HCT116 (cell line): ENCODE measurements at regions not wholly inside any gene's neighbourhood (a gene's known extent, or its start where the extent isn't known, plus 50 kb on each side); places are given as distances from the start of the nearest gene placed in this dataset.

Experiments used
- ATAC-seq: fragments of 200-7000 bp; cut with Tn5 transposase; 2 replicates; pipeline ENCODE4 v1.9.1; 2020; ENCODE audit warnings: mild to moderate bottlenecking, moderate library complexity
- BruUV-seq: library from RNA; stranded (reverse); fragments of 400-500 nt; replicated peaks from 2 replicates; lab custom pipeline; 2021; lab: Mats Ljungman, UMichigan
- CTCF ChIA-PET: fragments of 300-600 bp; sonication (Branson Sonifier 250); formaldehyde crosslinking; loops from one replicate; lab custom pipeline; 2021; ENCODE audit warnings: antibody characterized with exemption; lab: Charles Lee
- POLR2A ChIA-PET: fragments of 300-600, 350-600 bp; sonication (Branson Sonifier 250); formaldehyde crosslinking; loops from one replicate; lab custom pipeline; 2021; ENCODE audit warnings: antibody characterized with exemption; lab: Charles Lee
- RAD21 ChIA-PET, 2 experiments: fragments of 300-600 bp; sonication (Branson Sonifier 250); formaldehyde crosslinking; loops; one replicate each; lab custom pipeline; 2023; ENCODE audit warnings: low total read pairs in 2 of 2; ENCODE audit not compliant: uncharacterized antibody in 2 of 2, unreplicated experiment in 2 of 2, low non-redundant PET in 1 of 2; lab: Charles Lee
- DNase-seq: peaks from one replicate; pipeline ENCODE4 v3.0.0-alpha.2; 2010; ENCODE audit warnings: low read depth, low spot score
- H2AFZ ChIP-seq: fragments of 200-600 bp; shearing (Covaris generic), sonication (generic); 2 replicates; pipeline ENCODE4 v1.6.1; 2017; ENCODE audit warnings: low read depth, mixed run types, mixed read lengths, antibody characterized with exemption, low read length; ENCODE audit not compliant: poor library complexity, severe bottlenecking
- H3K27ac ChIP-seq: 2 replicates; pipeline ENCODE4 v1.5.1; 2012; ENCODE audit warnings: low read depth, low read length
- H3K27me3 ChIP-seq: fragments of 200-600 bp; sonication (generic); 2 replicates; pipeline ENCODE4 v1.6.1; 2016; ENCODE audit warnings: mixed run types, low read length, mixed read lengths; ENCODE audit not compliant: insufficient read depth
- H3K36me3 ChIP-seq, 2 experiments: fragments of 200-500 bp in 1 of 2; fragments of 200-600 bp in 1 of 2; sonication (Bioruptor generic) in 1 of 2; sonication (generic) in 1 of 2; 2 replicates each; pipeline versions ENCODE4 v1.5.1 to v1.6.1; 2014 to 2016; ENCODE audit warnings: low read length in 2 of 2, inconsistent platforms in 1 of 2, mixed read lengths in 1 of 2, mixed run types in 1 of 2; ENCODE audit not compliant: insufficient read depth in 2 of 2, control insufficient read depth in 1 of 2
- H3K4me1 ChIP-seq, 2 experiments: fragments of 200-600 bp in 1 of 2; sonication (generic) in 1 of 2; 2 replicates each; pipeline versions ENCODE4 v1.5.1 to v1.6.1; 2012 to 2017; ENCODE audit warnings: low read length in 2 of 2, inconsistent platforms in 1 of 2, mild to moderate bottlenecking in 1 of 2, mixed read lengths in 1 of 2, mixed run types in 1 of 2, moderate library complexity in 1 of 2; ENCODE audit not compliant: insufficient read depth in 2 of 2, control insufficient read depth in 1 of 2
- H3K4me2 ChIP-seq: fragments of 200-600 bp; sonication (generic); 2 replicates; pipeline ENCODE4 v1.6.1; 2017; ENCODE audit warnings: mixed run types, low read length, mixed read lengths
- H3K4me3 ChIP-seq, 2 experiments: fragments of 200-600 bp in 1 of 2; sonication (generic) in 1 of 2; replicated peaks in 1 of 2; 2 replicates each; pipeline ENCODE4 v1.5.1; 2011 to 2016; ENCODE audit warnings: low read length in 2 of 2, control low read depth in 1 of 2, low read depth in 1 of 2, mild to moderate bottlenecking in 1 of 2, mixed read lengths in 1 of 2, mixed run types in 1 of 2
- H3K79me2 ChIP-seq: fragments of 200-600 bp; sonication (generic); 2 replicates; pipeline ENCODE4 v1.6.1; 2017; ENCODE audit warnings: mild to moderate bottlenecking, mixed run types, low read length, moderate library complexity, mixed read lengths; ENCODE audit not compliant: insufficient read depth
- H3K9ac ChIP-seq: fragments of 200-600 bp; sonication (generic); 2 replicates; pipeline ENCODE4 v1.6.1; 2016; ENCODE audit warnings: low read length, mixed read lengths
- H3K9me2 ChIP-seq: fragments of 200-600 bp; sonication (generic), shearing (Covaris generic); 2 replicates; pipeline ENCODE4 v1.6.1; 2017; ENCODE audit warnings: mixed run types, mild to moderate bottlenecking, moderate library complexity; ENCODE audit not compliant: insufficient read depth
- H3K9me3 ChIP-seq, 2 experiments: fragments of 200-500 bp in 1 of 2; fragments of 200-600 bp in 1 of 2; sonication (Bioruptor generic) in 1 of 2; sonication (generic) in 1 of 2; 2 replicates each; pipeline ENCODE4 v1.6.1; 2014 to 2017; ENCODE audit warnings: low read length in 2 of 2, mixed read lengths in 2 of 2, inconsistent platforms in 1 of 2, low read depth in 1 of 2, mild to moderate bottlenecking in 1 of 2, mixed run types in 1 of 2, moderate library complexity in 1 of 2; ENCODE audit not compliant: control insufficient read depth in 1 of 2, insufficient read depth in 1 of 2
- H4K20me1 ChIP-seq: fragments of 200-600 bp; sonication (generic), shearing (Covaris generic); 2 replicates; pipeline ENCODE4 v1.6.1; 2017; ENCODE audit warnings: mixed run types, mild to moderate bottlenecking, moderate library complexity; ENCODE audit not compliant: insufficient read depth
- ATF3 ChIP-seq: IDR thresholded peaks from 2 replicates; pipeline ENCODE4 v1.6.1; 2012
- CBX3 ChIP-seq: IDR thresholded peaks from 2 replicates; pipeline ENCODE4 v1.6.1; 2012; ENCODE audit warnings: low read depth
- EGR1 ChIP-seq: IDR thresholded peaks from 2 replicates; pipeline ENCODE4 v1.6.1; 2012; ENCODE audit warnings: low read depth
- ELF1 ChIP-seq: IDR thresholded peaks from 2 replicates; pipeline ENCODE4 v1.6.1; 2012; ENCODE audit warnings: low read depth, borderline replicate concordance
- EZH2 ChIP-seq: fragments of 200-600 bp; sonication (generic); IDR thresholded peaks from 2 replicates; pipeline ENCODE4 v1.6.1; 2017; ENCODE audit warnings: antibody characterized with exemption, mixed run types
- FOSL1 ChIP-seq: IDR thresholded peaks from 2 replicates; pipeline ENCODE4 v1.6.1; 2012; ENCODE audit warnings: low read depth
- JUND ChIP-seq: IDR thresholded peaks from 2 replicates; pipeline ENCODE4 v1.6.1; 2012
- MAX ChIP-seq: IDR thresholded peaks from 2 replicates; pipeline ENCODE4 v1.6.1; 2012
- POLR2A ChIP-seq: IDR thresholded peaks from 2 replicates; pipeline ENCODE4 v1.7.0; 2011; ENCODE audit warnings: borderline replicate concordance; ENCODE audit not compliant: insufficient read depth, insufficient read length; ENCODE audit errors: extremely low read depth
- POLR2AphosphoS5 ChIP-seq: IDR thresholded peaks from 2 replicates; pipeline ENCODE4 v1.6.1; 2011; ENCODE audit warnings: mild to moderate bottlenecking, low read depth, low read length, moderate library complexity
- REST ChIP-seq: IDR thresholded peaks from 2 replicates; pipeline ENCODE4 v1.6.1; 2012; ENCODE audit warnings: low read depth
- SIN3A ChIP-seq: IDR thresholded peaks from 2 replicates; pipeline ENCODE4 v1.6.1; 2012; ENCODE audit warnings: low read depth
- SP1 ChIP-seq: IDR thresholded peaks from 2 replicates; pipeline ENCODE4 v1.6.1; 2012; ENCODE audit warnings: low read depth
- SRF ChIP-seq: IDR thresholded peaks from 2 replicates; pipeline ENCODE4 v1.6.1; 2012; ENCODE audit warnings: low read depth
- ZFX ChIP-seq: fragments of 450-650 bp; IDR thresholded peaks from 2 replicates; pipeline ENCODE4 v1.6.1; 2017
- intact Hi-C: fragments of 100-400 bp; cut with micrococcal nuclease; formaldehyde crosslinking; loops from 2 replicates; pipeline ENCODE4 v1.10.0; 2022
- TF ChIP-seq, protein P1 (sequence below): IDR thresholded peaks from 2 replicates; pipeline ENCODE4 v1.6.1; 2011; ENCODE audit warnings: mild to moderate bottlenecking, low read length, moderate library complexity; ENCODE audit not compliant: insufficient replicate concordance; ENCODE audit errors: extremely low read depth

DNA sequence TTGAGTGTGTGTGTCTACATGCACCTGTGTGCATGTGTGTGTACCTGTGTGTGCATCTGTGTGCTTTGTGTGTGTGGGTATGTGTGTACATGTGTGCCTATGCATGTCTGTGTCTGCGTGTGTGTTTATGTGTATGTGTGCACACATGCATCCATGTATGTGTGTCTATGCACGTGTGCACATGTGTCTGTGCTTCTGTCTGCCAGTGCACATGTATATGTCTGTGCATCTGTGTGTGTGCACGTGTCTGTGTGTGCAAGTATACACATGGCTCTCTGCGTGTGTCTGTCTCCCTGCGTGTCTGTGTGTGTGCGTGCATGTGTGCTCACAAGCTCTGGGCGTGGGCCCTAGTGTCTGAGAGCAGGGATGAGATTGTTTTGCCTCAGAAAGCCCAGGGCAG lies 85.3 kb upstream of the SEC14L1 start:
- CTCF ChIA-PET: interaction anchor here (1.2 to 2.4 kb wide), 5 partner anchors 9 to 188 kb away, joined by 6 to 51 read pairs (median 20); partner anchors contain the start of gene MGAT5B
- intact Hi-C loops: no loop called here

More for the DNA sequence above, 85.3 kb upstream of the SEC14L1 start:
- Histone ChIP-seq H3K9ac (no peak overlapping the region), H3K9me2 (no peaks in the 10 kb centered on the region), H3K36me3 (no peaks in the 10 kb centered on the region), H3K4me1 (peaks cover 0 to 6% of the 10 kb centered on the region in 2 experiments; a peak in 1 of 4 replicates), H3K79me2 (no peaks in the 10 kb centered on the region), H3K27ac (no peak overlapping the region; the same call in 1 of the 2 replicates), H3K4me3 (no peak overlapping the region), H3K27me3 (no peaks in the 10 kb centered on the region), H4K20me1 (no peaks in the 10 kb centered on the region), H3K9me3 (no peaks in the 10 kb centered on the region), H2AFZ (no peak overlapping the region), H3K4me2 (no peak overlapping the region)
- TF ChIP-seq SIN3A (no peak), ELF1 (no peak), POLR2AphosphoS5 (no peak), SP1 (no peak), JUND (no peak), EGR1 (no peak), CBX3 (no peak), SRF (no peak), ATF3 (no peak), ZFX (no peak), POLR2A (no peak), EZH2 (no peak), MAX (no peak), FOSL1 (no peak), REST (no peak)
- TF ChIP-seq, protein P1, sequence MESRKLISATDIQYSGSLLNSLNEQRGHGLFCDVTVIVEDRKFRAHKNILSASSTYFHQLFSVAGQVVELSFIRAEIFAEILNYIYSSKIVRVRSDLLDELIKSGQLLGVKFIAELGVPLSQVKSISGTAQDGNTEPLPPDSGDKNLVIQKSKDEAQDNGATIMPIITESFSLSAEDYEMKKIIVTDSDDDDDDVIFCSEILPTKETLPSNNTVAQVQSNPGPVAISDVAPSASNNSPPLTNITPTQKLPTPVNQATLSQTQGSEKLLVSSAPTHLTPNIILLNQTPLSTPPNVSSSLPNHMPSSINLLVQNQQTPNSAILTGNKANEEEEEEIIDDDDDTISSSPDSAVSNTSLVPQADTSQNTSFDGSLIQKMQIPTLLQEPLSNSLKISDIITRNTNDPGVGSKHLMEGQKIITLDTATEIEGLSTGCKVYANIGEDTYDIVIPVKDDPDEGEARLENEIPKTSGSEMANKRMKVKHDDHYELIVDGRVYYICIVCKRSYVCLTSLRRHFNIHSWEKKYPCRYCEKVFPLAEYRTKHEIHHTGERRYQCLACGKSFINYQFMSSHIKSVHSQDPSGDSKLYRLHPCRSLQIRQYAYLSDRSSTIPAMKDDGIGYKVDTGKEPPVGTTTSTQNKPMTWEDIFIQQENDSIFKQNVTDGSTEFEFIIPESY: no peak
- ChIA-PET POLR2A (no interaction called here), RAD21 (interaction anchor here (1.2 to 1.9 kb wide), 3 partner anchors 183 to 188 kb away, joined by 9 to 13 read pairs (median 11); partner anchors contain the start of gene MGAT5B (in 2 of the 2))
- ATAC-seq (no peak), DNase-seq (no peak)
- BruUV-seq: no TSS peak
